ENCODE measurements at regions not wholly inside any gene's neighbourhood (a gene's known extent, or its start where the extent isn't known, plus 50 kb on each side); places are given as distances from the start of the nearest gene placed in this dataset.

GRCh38 chr6:134722200-134722870, 227.6 kb downstream of the ALDH8A1 start:
- DNase-seq (no peak), ATAC-seq (no peak)
- Mint-ChIP-seq H3K27ac (no peak overlapping the region), H3K4me1 (peaks cover 2% of the 10 kb centered on the region), H3K36me3 (ENCODE audit: low read depth) (no peaks in the 10 kb centered on the region), H3K4me3 (no peak overlapping the region), H3K27me3 (peaks cover 24% of the 10 kb centered on the region)
- H3K9me3 ChIP-seq (ENCODE audit: control insufficient read depth, low read length, poor library complexity, severe bottlenecking): no peaks in the 10 kb centered on the region

- Mint-ChIP-seq H3K4me1 (peaks cover 2% of the 10 kb centered on the region), H3K4me3 (no peak overlapping the region), H3K36me3 (ENCODE audit: low read depth) (no peaks in the 10 kb centered on the region), H3K27ac (no peak overlapping the region), H3K27me3 (peaks cover 14% of the 10 kb centered on the region)
- DNase-seq: no peak
- no peak for ATAC-seq
- H3K9me3 ChIP-seq (ENCODE audit: control insufficient read depth, low read length, poor library complexity, severe bottlenecking): no peaks in the 10 kb centered on the region
Measured at GRCh38 chr6:134721060-134721405, 228.9 kb downstream of the ALDH8A1 start.

GRCh38 chr6:134720353-134721059, 229.4 kb downstream of the ALDH8A1 start:
- DNase-seq (no peak), ATAC-seq (no peak)
- no peaks in the 10 kb centered on the region for H3K9me3 ChIP-seq (ENCODE audit: control insufficient read depth, low read length, poor library complexity, severe bottlenecking)
- Mint-ChIP-seq H3K4me1 (peaks cover 2% of the 10 kb centered on the region), H3K27ac (no peak overlapping the region), H3K4me3 (no peak overlapping the region), H3K36me3 (ENCODE audit: low read depth) (no peaks in the 10 kb centered on the region), H3K27me3 (peaks cover 14% of the 10 kb centered on the region)

GRCh38 chr6:134719911-134720310, 230.0 kb downstream of the ALDH8A1 start:
- peaks cover 2% of the 10 kb centered on the region for H3K4me1 Mint-ChIP-seq
- no peaks in the 10 kb centered on the region for H3K36me3 Mint-ChIP-seq (ENCODE audit: low read depth)
- no peaks in the 10 kb centered on the region for H3K9me3 ChIP-seq (ENCODE audit: control insufficient read depth, low read length, poor library complexity, severe bottlenecking)
- H3K4me3 Mint-ChIP-seq: no peak overlapping the region
- no peak for ATAC-seq
- peaks cover 15% of the 10 kb centered on the region for H3K27me3 Mint-ChIP-seq
- no peak for DNase-seq
- H3K27ac Mint-ChIP-seq: no peak overlapping the region

DNA sequence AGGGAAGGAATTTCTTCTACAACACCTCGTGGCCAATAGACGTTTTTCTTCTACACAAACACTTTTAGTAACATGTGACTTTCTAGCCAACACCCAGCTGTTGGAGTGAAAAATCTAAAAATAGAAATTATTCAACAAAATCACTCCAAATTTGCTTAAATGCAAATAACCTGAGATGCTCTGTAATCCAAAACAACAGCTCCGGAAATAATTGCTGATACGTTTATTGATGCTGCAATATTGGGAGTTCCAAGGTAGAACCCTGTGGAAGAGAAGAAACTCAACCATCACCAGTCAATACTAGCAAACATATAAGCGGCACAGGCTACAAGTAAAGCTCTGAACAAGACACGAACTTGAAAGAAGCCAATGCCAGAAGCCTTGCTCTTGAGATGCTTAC, 230.6 kb downstream of the ALDH8A1 start:
- Mint-ChIP-seq H3K27me3 (peaks cover 15% of the 10 kb centered on the region), H3K4me3 (no peak overlapping the region), H3K27ac (no peak overlapping the region), H3K36me3 (ENCODE audit: low read depth) (no peaks in the 10 kb centered on the region), H3K4me1 (peaks cover 2% of the 10 kb centered on the region)
- ATAC-seq (no peak), DNase-seq (no peak)
- H3K9me3 ChIP-seq (ENCODE audit: control insufficient read depth, low read length, poor library complexity, severe bottlenecking): no peaks in the 10 kb centered on the region

DNA sequence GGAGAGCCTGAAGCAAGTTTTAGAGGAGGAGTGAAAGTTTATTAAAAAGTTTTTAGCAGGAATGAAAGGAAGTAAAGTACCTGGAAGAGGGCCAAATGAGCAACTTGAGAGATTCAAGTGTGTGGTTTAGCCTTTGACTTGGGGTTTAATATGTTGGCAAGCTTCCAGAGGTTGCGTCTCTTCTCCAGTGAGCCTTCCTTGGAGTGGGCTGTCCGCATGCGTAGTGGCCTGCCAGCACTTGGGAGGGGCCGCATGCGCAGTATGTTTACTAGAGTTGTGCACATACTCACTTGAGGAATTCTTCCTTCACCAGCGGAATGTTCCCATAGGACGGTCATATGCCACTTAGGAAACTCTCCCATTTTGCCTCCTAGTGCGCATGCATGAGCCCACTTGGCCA, 235.2 kb downstream of the ALDH8A1 start:
- H3K36me3 Mint-ChIP-seq (ENCODE audit: low read depth): peaks cover 2% of the 10 kb centered on the region
- no peak overlapping the region for H3K27ac Mint-ChIP-seq
- H3K27me3 Mint-ChIP-seq: peaks cover 32% of the 10 kb centered on the region
- peak overlapping the region; percentile 31 for H3K4me3 Mint-ChIP-seq
- no peak for ATAC-seq
- no peaks in the 10 kb centered on the region for H3K9me3 ChIP-seq (ENCODE audit: control insufficient read depth, low read length, poor library complexity, severe bottlenecking)
- no peaks in the 10 kb centered on the region for H3K4me1 Mint-ChIP-seq
- no peak for DNase-seq

DNA sequence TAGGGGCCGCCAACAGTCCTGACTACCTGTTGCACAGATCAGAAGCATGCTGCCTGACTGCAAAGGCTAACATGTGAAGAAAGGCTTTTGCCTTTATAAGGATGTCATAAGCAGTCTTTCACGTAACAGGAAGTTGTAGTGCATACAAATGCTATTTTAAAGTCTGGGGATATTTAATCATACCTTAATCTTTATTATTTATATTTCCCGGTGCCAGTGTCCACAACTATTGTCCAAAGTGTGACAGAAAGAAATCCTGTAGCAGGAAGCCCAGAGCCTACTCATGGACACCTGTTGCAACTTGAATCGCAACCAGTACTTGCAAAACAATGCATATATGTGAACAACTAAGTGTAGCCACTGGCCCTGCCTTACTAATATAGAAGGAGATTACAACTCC, 235.8 kb downstream of the ALDH8A1 start:
- Mint-ChIP-seq H3K4me1 (no peaks in the 10 kb centered on the region), H3K27ac (no peak overlapping the region), H3K4me3 (no peak overlapping the region), H3K27me3 (peaks cover 32% of the 10 kb centered on the region), H3K36me3 (ENCODE audit: low read depth) (peaks cover 2% of the 10 kb centered on the region)
- DNase-seq (no peak), ATAC-seq (no peak)
- H3K9me3 ChIP-seq (ENCODE audit: control insufficient read depth, low read length, poor library complexity, severe bottlenecking): no peaks in the 10 kb centered on the region

- H3K36me3 Mint-ChIP-seq (ENCODE audit: low read depth): peaks cover 2% of the 10 kb centered on the region
- DNase-seq (no peak), ATAC-seq (no peak)
- no peak overlapping the region for H3K4me3 Mint-ChIP-seq
- H3K27ac Mint-ChIP-seq: no peak overlapping the region
- no peaks in the 10 kb centered on the region for H3K9me3 ChIP-seq (ENCODE audit: control insufficient read depth, low read length, poor library complexity, severe bottlenecking)
- peaks cover 40% of the 10 kb centered on the region for H3K27me3 Mint-ChIP-seq
- no peaks in the 10 kb centered on the region for H3K4me1 Mint-ChIP-seq
Measured at GRCh38 chr6:134712311-134712710, 237.6 kb downstream of the ALDH8A1 start.

GRCh38 chr6:134708079-134708478, 241.8 kb downstream of the ALDH8A1 start:
- no peaks in the 10 kb centered on the region for H3K9me3 ChIP-seq (ENCODE audit: control insufficient read depth, low read length, poor library complexity, severe bottlenecking)
- peaks cover 62% of the 10 kb centered on the region for H3K27me3 Mint-ChIP-seq
- peaks cover 2% of the 10 kb centered on the region for H3K4me1 Mint-ChIP-seq
- peaks cover 2% of the 10 kb centered on the region for H3K36me3 Mint-ChIP-seq (ENCODE audit: low read depth)
- DNase-seq (no peak), ATAC-seq (no peak)
- H3K27ac Mint-ChIP-seq: no peak overlapping the region
- peak overlapping the region; percentile 19 for H3K4me3 Mint-ChIP-seq

DNA sequence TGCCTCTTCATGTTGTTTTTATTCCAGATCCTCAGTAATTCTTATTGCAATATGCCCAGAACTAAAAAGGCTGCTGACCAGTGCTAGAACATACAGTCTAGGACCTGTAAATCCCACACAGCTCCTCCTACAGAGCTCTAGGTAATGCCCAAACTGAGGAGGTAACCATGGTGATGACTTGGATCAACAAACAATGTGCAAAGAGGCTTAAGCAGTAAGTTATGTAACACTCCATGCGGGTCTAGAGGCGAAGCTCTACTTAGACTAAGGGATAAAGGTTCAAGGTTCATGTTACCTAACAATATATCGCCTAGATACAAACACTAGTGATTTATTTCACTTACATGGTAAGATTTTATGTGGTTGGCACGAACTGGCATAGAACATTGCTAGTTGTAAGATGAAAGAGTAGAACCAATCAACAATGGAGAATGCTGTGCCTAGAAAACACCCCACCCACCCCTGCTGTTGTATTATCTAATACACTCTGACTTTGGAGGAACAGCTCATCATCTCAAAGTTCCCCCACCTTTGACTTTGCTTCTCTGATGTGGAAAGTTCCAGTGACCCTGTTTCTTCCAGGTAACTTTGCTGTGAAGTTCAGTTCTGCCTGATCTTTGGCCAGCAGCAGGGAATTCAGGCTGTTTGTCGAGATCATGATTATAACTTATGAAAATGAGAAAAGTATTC, 242.4 kb downstream of the ALDH8A1 start:
- Mint-ChIP-seq H3K27ac (no peak overlapping the region), H3K36me3 (ENCODE audit: low read depth) (peaks cover 2% of the 10 kb centered on the region), H3K27me3 (peaks cover 62% of the 10 kb centered on the region), H3K4me3 (no peak overlapping the region), H3K4me1 (peaks cover 2% of the 10 kb centered on the region)
- ATAC-seq: peak; percentile 50
- no peak for DNase-seq
- H3K9me3 ChIP-seq (ENCODE audit: control insufficient read depth, low read length, poor library complexity, severe bottlenecking): no peaks in the 10 kb centered on the region

DNA sequence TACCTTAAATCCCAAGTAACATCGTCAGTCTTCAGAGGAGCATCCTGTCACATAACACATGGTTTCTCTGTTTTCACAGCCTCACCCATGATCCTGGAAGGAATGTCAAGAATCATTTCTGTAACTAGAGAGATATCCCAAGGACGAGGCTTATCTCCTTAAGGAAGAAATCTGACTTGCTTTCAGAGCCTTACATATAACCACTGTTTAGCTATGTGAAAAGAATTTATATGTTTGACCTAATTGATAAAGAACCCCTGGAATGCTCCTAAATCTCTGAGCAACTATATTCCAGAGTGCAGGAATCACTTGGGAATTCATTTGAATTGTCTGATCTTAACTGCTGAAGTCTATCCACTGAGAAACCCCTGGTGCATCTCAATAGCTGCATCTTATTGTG, 243.1 kb downstream of the ALDH8A1 start:
- Mint-ChIP-seq H3K27ac (no peak overlapping the region), H3K4me1 (peaks cover 2% of the 10 kb centered on the region), H3K36me3 (ENCODE audit: low read depth) (peaks cover 2% of the 10 kb centered on the region), H3K27me3 (peaks cover 60% of the 10 kb centered on the region), H3K4me3 (no peak overlapping the region)
- H3K9me3 ChIP-seq (ENCODE audit: control insufficient read depth, low read length, poor library complexity, severe bottlenecking): no peaks in the 10 kb centered on the region
- no peak for DNase-seq
- no peak for ATAC-seq

DNA sequence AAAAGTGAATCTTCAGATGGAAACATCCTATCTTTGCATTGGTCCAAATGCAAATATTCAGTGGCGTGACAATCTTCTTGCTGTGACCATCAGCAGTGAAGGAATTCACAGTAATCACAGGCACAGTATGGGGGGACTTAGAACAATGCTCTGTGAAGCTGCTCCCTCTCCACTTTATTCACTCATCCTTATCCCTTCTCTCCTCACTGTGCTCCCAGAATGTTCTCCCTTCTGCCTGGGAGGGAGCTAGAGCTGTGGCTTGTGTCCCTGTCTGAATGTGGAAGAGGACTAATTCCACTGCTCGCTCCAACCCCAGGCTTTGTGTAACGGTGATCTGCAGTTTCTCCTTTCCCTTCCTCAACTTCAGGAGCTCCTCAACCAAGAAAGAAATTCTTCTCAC, 243.7 kb downstream of the ALDH8A1 start:
- Mint-ChIP-seq H3K27me3 (peaks cover 64% of the 10 kb centered on the region), H3K36me3 (ENCODE audit: low read depth) (peaks cover 2% of the 10 kb centered on the region), H3K4me3 (no peak overlapping the region), H3K27ac (no peak overlapping the region), H3K4me1 (peaks cover 2% of the 10 kb centered on the region)
- DNase-seq (no peak), ATAC-seq (no peak)
- no peaks in the 10 kb centered on the region for H3K9me3 ChIP-seq (ENCODE audit: control insufficient read depth, low read length, poor library complexity, severe bottlenecking)

DNA sequence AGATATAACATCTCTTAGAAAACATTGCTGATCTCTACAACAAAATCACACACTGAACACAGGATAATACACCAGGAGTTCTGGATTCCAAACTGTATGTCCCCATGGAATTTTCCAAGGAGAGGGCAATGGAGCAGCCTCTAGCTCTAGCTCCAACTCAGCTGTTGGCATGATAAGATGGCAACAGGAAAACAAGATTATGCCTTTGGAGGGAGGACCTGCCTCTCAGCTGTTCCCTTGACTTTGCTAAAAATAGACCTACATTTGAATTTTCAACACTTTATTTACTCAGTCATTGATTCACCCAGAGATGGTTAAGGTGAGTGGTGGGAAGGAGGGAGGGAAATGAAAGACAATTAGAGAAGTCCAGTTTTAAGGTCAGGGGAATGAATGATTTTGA, 246.7 kb downstream of the ALDH8A1 start:
- ATAC-seq (no peak), DNase-seq (no peak)
- Mint-ChIP-seq H3K4me1 (peaks cover 2% of the 10 kb centered on the region), H3K27me3 (peaks cover 70% of the 10 kb centered on the region), H3K4me3 (no peak overlapping the region), H3K27ac (no peak overlapping the region), H3K36me3 (ENCODE audit: low read depth) (no peaks in the 10 kb centered on the region)
- H3K9me3 ChIP-seq (ENCODE audit: control insufficient read depth, low read length, poor library complexity, severe bottlenecking): no peaks in the 10 kb centered on the region

Data from T-helper 17 cell (primary cell).